ENCODE measurements at regions not wholly inside any gene's neighbourhood (a gene's known extent, or its start where the extent isn't known, plus 50 kb on each side); places are given as distances from the start of the nearest gene placed in this dataset.

GRCh38 chr10:111739874-111740139, 443.8 kb downstream of the GPAM start:
- H3K27me3 ChIP-seq = no peaks in the 10 kb centered on the region

GRCh38 chr10:111745982-111746381, 437.6 kb downstream of the GPAM start:
- Histone ChIP-seq H3K4me3 (no peak overlapping the region), H3K9me3 (no peaks in the 10 kb centered on the region), H3K27me3 (no peaks in the 10 kb centered on the region), H3K4me1 (no peaks in the 10 kb centered on the region), H3K36me3 (no peaks in the 10 kb centered on the region), H3K27ac (no peak overlapping the region)
- no peak for ATAC-seq
- no peak for DNase-seq
- TF ChIP-seq CTCF (IDR thresholded peaks at IDR 0.05) = no peak
- intact Hi-C loops (cut with DNase I) = no loop called here

More at GRCh38 chr10:111739874-111740139, 443.8 kb downstream of the GPAM start:
- H3K9me3 ChIP-seq = peaks cover 0 to 2% of the 10 kb centered on the region in 2 donors
- no peak for DNase-seq
- intact Hi-C loops (cut with DNase I) = no loop called here
- H3K4me1 ChIP-seq = no peaks in the 10 kb centered on the region
- no peak for TF ChIP-seq CTCF (IDR thresholded peaks at IDR 0.05)
- ATAC-seq = no peak
- no peaks in the 10 kb centered on the region for H3K36me3 ChIP-seq
- no peak overlapping the region for H3K27ac ChIP-seq
- no peak overlapping the region for H3K4me3 ChIP-seq

- no peak for TF ChIP-seq CTCF (IDR thresholded peaks at IDR 0.05)
- intact Hi-C loops (cut with DNase I) = no loop called here
- DNase-seq = no peak
- H3K27me3 ChIP-seq = no peaks in the 10 kb centered on the region
- H3K4me1 ChIP-seq = no peaks in the 10 kb centered on the region
- ATAC-seq = no peak
- no peak overlapping the region for H3K27ac ChIP-seq
- H3K36me3 ChIP-seq = no peaks in the 10 kb centered on the region
- no peaks in the 10 kb centered on the region for H3K9me3 ChIP-seq
- H3K4me3 ChIP-seq = no peak overlapping the region
Measured at GRCh38 chr10:111747751-111748150, 435.8 kb downstream of the GPAM start.

- no peaks in the 10 kb centered on the region for H3K27me3 ChIP-seq
- TF ChIP-seq CTCF (IDR thresholded peaks at IDR 0.05) = no peak
- no peaks in the 10 kb centered on the region for H3K9me3 ChIP-seq
- H3K27ac ChIP-seq = no peak overlapping the region
- no peak overlapping the region for H3K4me3 ChIP-seq
- no peaks in the 10 kb centered on the region for H3K36me3 ChIP-seq
- intact Hi-C loops (cut with DNase I) = no loop called here
- ATAC-seq (no peak), DNase-seq (no peak)
- H3K4me1 ChIP-seq = no peaks in the 10 kb centered on the region
Measured at GRCh38 chr10:111748184-111748583, 435.4 kb downstream of the GPAM start.

GRCh38 chr10:111750165-111750849, 433.3 kb downstream of the GPAM start:
- intact Hi-C loops (cut with DNase I) = no loop called here
- ATAC-seq (no peak), DNase-seq (no peak)
- Histone ChIP-seq H3K27me3 (no peaks in the 10 kb centered on the region), H3K27ac (no peak overlapping the region), H3K4me1 (no peaks in the 10 kb centered on the region), H3K36me3 (no peaks in the 10 kb centered on the region), H3K9me3 (no peaks in the 10 kb centered on the region), H3K4me3 (no peak overlapping the region)
- TF ChIP-seq CTCF (IDR thresholded peaks at IDR 0.05) = no peak
